ENCODE measurements at regions not wholly inside any gene's neighbourhood (a gene's known extent, or its start where the extent isn't known, plus 50 kb on each side); places are given as distances from the start of the nearest gene placed in this dataset.

GRCh38 chr13:60311527-60311926 lies 85.5 kb upstream of the TDRD3 start:
- CTCF ChIA-PET: no interaction called here
- no peaks in the 10 kb centered on the region for H3K36me3 Mint-ChIP-seq
- DNase-seq (no peak), ATAC-seq (replicated peaks in 1 of 4) (no peak)
- H3K27ac ChIP-seq (ENCODE audit: low read length): no peak overlapping the region
- H3K36me3 ChIP-seq (ENCODE audit: control insufficient read depth in 2 of 2, extremely low read depth in 1 of 2, insufficient read depth in 1 of 2, low read length in 1 of 2): no peaks in the 10 kb centered on the region
- peaks cover 0 to 5% of the 10 kb centered on the region in 2 experiments for H3K4me1 ChIP-seq (ENCODE audit: control insufficient read depth in 1 of 2, extremely low read depth in 1 of 2, insufficient read depth in 2 of 2, low read length in 2 of 2)
- H3K4me3 ChIP-seq (ENCODE audit: control insufficient read depth in 1 of 2, extremely low read depth in 1 of 2, low read length in 1 of 2): no peak overlapping the region
- H3K4me3 Mint-ChIP-seq: no peak overlapping the region
- POLR2A ChIA-PET: no interaction called here
- WGBS (ENCODE audit: insufficient coverage): 63% methylated on average over 3 of the region's 4 CpGs
- H3K27me3 ChIP-seq (replicated peaks in 1 of 2; ENCODE audit: control insufficient read depth in 2 of 2, extremely low read depth in 1 of 2, insufficient read depth in 2 of 2, low read length in 1 of 2): peaks cover 0 to 4% of the 10 kb centered on the region in 2 experiments
- H3K9me3 ChIP-seq: no peaks in the 10 kb centered on the region
- H3K9me3 Mint-ChIP-seq: no peaks in the 10 kb centered on the region
- H3K4me1 Mint-ChIP-seq: peaks cover 12% of the 10 kb centered on the region in 3 donors
- H3K27ac Mint-ChIP-seq: no peak overlapping the region
- peaks cover 1 to 6% of the 10 kb centered on the region in 2 donors for H3K27me3 Mint-ChIP-seq

- no peaks in the 10 kb centered on the region for H3K36me3 ChIP-seq (ENCODE audit: control insufficient read depth in 2 of 2, extremely low read depth in 1 of 2, insufficient read depth in 1 of 2, low read length in 1 of 2)
- CTCF ChIA-PET: no interaction called here
- H3K27me3 ChIP-seq (replicated peaks in 1 of 2; ENCODE audit: control insufficient read depth in 2 of 2, extremely low read depth in 1 of 2, insufficient read depth in 2 of 2, low read length in 1 of 2): peaks cover 0 to 4% of the 10 kb centered on the region in 2 experiments
- peaks cover 0 to 5% of the 10 kb centered on the region in 2 experiments for H3K4me1 ChIP-seq (ENCODE audit: control insufficient read depth in 1 of 2, extremely low read depth in 1 of 2, insufficient read depth in 2 of 2, low read length in 2 of 2)
- 86% methylated on average over 1 of the region's 5 CpGs for WGBS (ENCODE audit: insufficient coverage)
- Mint-ChIP-seq H3K4me3 (no peak overlapping the region), H3K36me3 (no peaks in the 10 kb centered on the region), H3K27me3 (peaks cover 0 to 7% of the 10 kb centered on the region in 2 donors), H3K4me1 (peaks cover 12% of the 10 kb centered on the region in 3 donors), H3K9me3 (no peaks in the 10 kb centered on the region), H3K27ac (no peak overlapping the region)
- no peak overlapping the region for H3K27ac ChIP-seq (ENCODE audit: low read length)
- DNase-seq (no peak), ATAC-seq (replicated peaks in 1 of 4) (no peak)
- H3K4me3 ChIP-seq (ENCODE audit: control insufficient read depth in 1 of 2, extremely low read depth in 1 of 2, low read length in 1 of 2): no peak overlapping the region
- no peaks in the 10 kb centered on the region for H3K9me3 ChIP-seq
- POLR2A ChIA-PET: no interaction called here
These were observed 84.0 kb upstream of the TDRD3 start for GRCh38 chr13:60312851-60313505.

GRCh38 chr13:60318186-60318585 lies 78.8 kb upstream of the TDRD3 start:
- WGBS (ENCODE audit: insufficient coverage): no CpG with 5 or more reads among the region's 3 CpGs
- ATAC-seq (replicated peaks in 1 of 4): no peak

GRCh38 chr13:60324131-60324530 lies 72.9 kb upstream of the TDRD3 start:
- H3K36me3 Mint-ChIP-seq: no peaks in the 10 kb centered on the region
- CTCF ChIA-PET: interaction anchor here in 1 of 2 donors (0.6 kb wide), 1 partner anchor 26 kb away, joined by 3 read pairs; no protein-coding TSS in a partner anchor
- ATAC-seq (replicated peaks in 1 of 4): no peak
- no peak for DNase-seq
- no peak overlapping the region for H3K27ac ChIP-seq (ENCODE audit: low read length)
- POLR2A ChIA-PET: no interaction called here
- H3K9me3 ChIP-seq: no peaks in the 10 kb centered on the region
- H3K27ac Mint-ChIP-seq: no peak overlapping the region
- no CpG with 5 or more reads among the region's 2 CpGs for WGBS (ENCODE audit: insufficient coverage)
- H3K4me1 Mint-ChIP-seq: no peaks in the 10 kb centered on the region
- no peak overlapping the region for H3K4me3 ChIP-seq (ENCODE audit: control insufficient read depth in 1 of 2, extremely low read depth in 1 of 2, low read length in 1 of 2)
- no peaks in the 10 kb centered on the region for H3K36me3 ChIP-seq (ENCODE audit: control insufficient read depth in 2 of 2, extremely low read depth in 1 of 2, insufficient read depth in 1 of 2, low read length in 1 of 2)
- peaks cover 0 to 4% of the 10 kb centered on the region in 2 donors for H3K27me3 Mint-ChIP-seq
- H3K4me3 Mint-ChIP-seq: no peak overlapping the region
- no peaks in the 10 kb centered on the region for H3K4me1 ChIP-seq (ENCODE audit: control insufficient read depth in 1 of 2, extremely low read depth in 1 of 2, insufficient read depth in 2 of 2, low read length in 2 of 2)
- peaks cover 0 to 5% of the 10 kb centered on the region in 2 experiments for H3K27me3 ChIP-seq (replicated peaks in 1 of 2; ENCODE audit: control insufficient read depth in 2 of 2, extremely low read depth in 1 of 2, insufficient read depth in 2 of 2, low read length in 1 of 2)
- H3K9me3 Mint-ChIP-seq: no peaks in the 10 kb centered on the region

More at GRCh38 chr13:60318186-60318585, 78.8 kb upstream of the TDRD3 start:
- no peaks in the 10 kb centered on the region for H3K4me1 Mint-ChIP-seq
- H3K36me3 Mint-ChIP-seq: no peaks in the 10 kb centered on the region
- no peak overlapping the region for H3K4me3 Mint-ChIP-seq
- Histone ChIP-seq H3K27me3 (replicated peaks in 1 of 2; ENCODE audit: control insufficient read depth in 2 of 2, extremely low read depth in 1 of 2, insufficient read depth in 2 of 2, low read length in 1 of 2) (peaks cover 0 to 9% of the 10 kb centered on the region in 2 experiments), H3K4me3 (ENCODE audit: control insufficient read depth in 1 of 2, extremely low read depth in 1 of 2, low read length in 1 of 2) (no peak overlapping the region), H3K4me1 (ENCODE audit: control insufficient read depth in 1 of 2, extremely low read depth in 1 of 2, insufficient read depth in 2 of 2, low read length in 2 of 2) (no peaks in the 10 kb centered on the region), H3K27ac (ENCODE audit: low read length) (no peak overlapping the region), H3K9me3 (no peaks in the 10 kb centered on the region), H3K36me3 (ENCODE audit: control insufficient read depth in 2 of 2, extremely low read depth in 1 of 2, insufficient read depth in 1 of 2, low read length in 1 of 2) (no peaks in the 10 kb centered on the region)
- ChIA-PET CTCF (interaction anchor here in 1 of 2 donors (0.7 kb wide), 1 partner anchor 14 kb away, joined by 3 read pairs; no protein-coding TSS in a partner anchor), POLR2A (no interaction called here)
- H3K27me3 Mint-ChIP-seq: peaks cover 0 to 12% of the 10 kb centered on the region in 2 donors
- DNase-seq: no peak
- H3K9me3 Mint-ChIP-seq: no peaks in the 10 kb centered on the region
- no peak overlapping the region for H3K27ac Mint-ChIP-seq

- Mint-ChIP-seq H3K4me1 (no peaks in the 10 kb centered on the region), H3K4me3 (no peak overlapping the region), H3K9me3 (no peaks in the 10 kb centered on the region), H3K36me3 (no peaks in the 10 kb centered on the region), H3K27ac (no peak overlapping the region), H3K27me3 (peaks cover 2% of the 10 kb centered on the region in 2 donors)
- WGBS (ENCODE audit: insufficient coverage): 81% methylated on average over 3 of the region's 3 CpGs
- DNase-seq (no peak), ATAC-seq (replicated peaks in 1 of 4) (no peak)
- CTCF ChIA-PET: interaction anchor here in 1 of 2 donors (0.7 kb wide), 1 partner anchor 320 kb away, joined by 3 read pairs; no protein-coding TSS in a partner anchor
- Histone ChIP-seq H3K4me3 (ENCODE audit: control insufficient read depth in 1 of 2, extremely low read depth in 1 of 2, low read length in 1 of 2) (no peak overlapping the region), H3K36me3 (ENCODE audit: control insufficient read depth in 2 of 2, extremely low read depth in 1 of 2, insufficient read depth in 1 of 2, low read length in 1 of 2) (no peaks in the 10 kb centered on the region), H3K4me1 (ENCODE audit: control insufficient read depth in 1 of 2, extremely low read depth in 1 of 2, insufficient read depth in 2 of 2, low read length in 2 of 2) (no peaks in the 10 kb centered on the region), H3K27ac (ENCODE audit: low read length) (no peak overlapping the region), H3K9me3 (no peaks in the 10 kb centered on the region), H3K27me3 (replicated peaks in 1 of 2; ENCODE audit: control insufficient read depth in 2 of 2, extremely low read depth in 1 of 2, insufficient read depth in 2 of 2, low read length in 1 of 2) (peaks cover 0 to 5% of the 10 kb centered on the region in 2 experiments)
- POLR2A ChIA-PET: no interaction called here
These were observed 70.7 kb upstream of the TDRD3 start for GRCh38 chr13:60326273-60326672.

- Mint-ChIP-seq H3K9me3 (no peaks in the 10 kb centered on the region), H3K4me3 (no peak overlapping the region), H3K4me1 (no peaks in the 10 kb centered on the region), H3K36me3 (no peaks in the 10 kb centered on the region), H3K27ac (no peak overlapping the region), H3K27me3 (peaks cover 2 to 9% of the 10 kb centered on the region in 2 donors)
- ATAC-seq (replicated peaks in 1 of 4) (no peak), DNase-seq (no peak)
- no peaks in the 10 kb centered on the region for H3K9me3 ChIP-seq
- no peak overlapping the region for H3K27ac ChIP-seq (ENCODE audit: low read length)
- peaks cover 0 to 3% of the 10 kb centered on the region in 2 experiments for H3K27me3 ChIP-seq (replicated peaks in 1 of 2; ENCODE audit: control insufficient read depth in 2 of 2, extremely low read depth in 1 of 2, insufficient read depth in 2 of 2, low read length in 1 of 2)
- 63% methylated on average over 2 of the region's 4 CpGs for WGBS (ENCODE audit: insufficient coverage)
- H3K4me1 ChIP-seq (ENCODE audit: control insufficient read depth in 1 of 2, extremely low read depth in 1 of 2, insufficient read depth in 2 of 2, low read length in 2 of 2): no peaks in the 10 kb centered on the region
- ChIA-PET CTCF (interaction anchor here (0.7 to 1.1 kb wide), 3 partner anchors 10 to 532 kb away, joined by 3 read pairs; no protein-coding TSS in a partner anchor), POLR2A (interaction anchor here in 1 of 2 donors (1.0 kb wide), 1 partner anchor 598 kb away, joined by 4 read pairs; no protein-coding TSS in a partner anchor)
- H3K4me3 ChIP-seq (ENCODE audit: control insufficient read depth in 1 of 2, extremely low read depth in 1 of 2, low read length in 1 of 2): no peak overlapping the region
- H3K36me3 ChIP-seq (ENCODE audit: control insufficient read depth in 2 of 2, extremely low read depth in 1 of 2, insufficient read depth in 1 of 2, low read length in 1 of 2): no peaks in the 10 kb centered on the region
These were observed 69.5 kb upstream of the TDRD3 start for GRCh38 chr13:60327511-60327910.

Data from T-cell (primary cell).